GM23248 (cell line): ENCODE measurements at regions not wholly inside any gene's neighbourhood (a gene's known extent, or its start where the extent isn't known, plus 50 kb on each side); places are given as distances from the start of the nearest gene placed in this dataset.

Experiments
- EZH2 ChIP-seq: fragments of 200-600 bp; sonication (generic); IDR thresholded peaks from 2 replicates; pipeline ENCODE4 v1.6.1; 2018; ENCODE audit warnings: antibody characterized with exemption, mild to moderate bottlenecking; ENCODE audit not compliant: insufficient read depth, poor library complexity, severe bottlenecking
- EZH2phosphoT487 ChIP-seq: fragments of 200-600 bp; sonication (generic); IDR thresholded peaks from 2 replicates; pipeline ENCODE4 v1.6.1; 2018; ENCODE audit warnings: antibody characterized with exemption, moderate library complexity, mild to moderate bottlenecking, low read depth; ENCODE audit not compliant: insufficient read depth

- TF ChIP-seq EZH2: no peak
- TF ChIP-seq EZH2phosphoT487: no peak
These were observed 173.5 kb downstream of the LMBRD1 start for GRCh38 chr6:69623357-69623756.
